Stimulated activated CD8-positive, alpha-beta memory T cell treated with anti-CD3 and anti-CD28 coated beads, Interleukin-15, amount 100 ng/mL, for 24 hours (primary cell): ENCODE measurements at regions not wholly inside any gene's neighbourhood (a gene's known extent, or its start where the extent isn't known, plus 50 kb on each side); places are given as distances from the start of the nearest gene placed in this dataset.

ENCODE experiments used
- DNase-seq: peaks from one replicate; pipeline ENCODE4 v3.0.0-alpha.2; 2020; ENCODE audit warnings: low read depth

DNA sequence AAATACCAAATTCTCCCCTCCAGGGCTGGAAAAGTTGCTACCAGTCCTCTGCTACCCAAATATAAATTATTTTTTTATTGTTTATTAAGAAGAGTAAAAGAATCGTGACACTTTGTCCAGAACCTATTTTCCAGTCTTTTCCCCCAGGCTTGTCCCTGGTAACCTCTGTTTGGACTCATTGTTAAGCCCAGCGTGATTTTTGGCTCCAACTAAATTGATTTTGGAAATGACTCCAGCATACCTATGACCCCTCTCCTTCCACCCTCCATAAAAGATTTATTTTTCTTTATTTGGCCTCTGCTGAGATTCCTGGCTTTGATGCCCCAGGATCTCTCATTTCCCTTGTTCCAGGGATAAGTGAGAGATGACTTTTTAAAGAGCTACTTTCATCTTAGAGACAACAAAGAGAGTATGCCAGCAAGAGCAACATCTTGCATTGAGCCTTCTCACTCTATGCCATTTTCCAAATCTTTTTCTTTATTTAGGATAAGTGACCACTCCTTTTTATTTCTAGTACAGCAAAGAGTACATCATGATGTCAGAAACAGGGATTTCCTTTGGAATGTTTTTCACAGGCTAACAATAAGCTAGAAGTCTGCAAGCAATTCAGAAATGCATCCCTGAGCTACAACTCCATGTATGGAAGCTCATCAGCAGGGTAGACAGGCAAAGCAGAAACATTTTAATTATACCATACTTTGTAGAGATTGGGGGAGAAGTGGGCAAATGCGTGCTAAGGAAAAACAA lies 75.8 kb downstream of the DAD1 start:
- DNase-seq = no peak

DNA sequence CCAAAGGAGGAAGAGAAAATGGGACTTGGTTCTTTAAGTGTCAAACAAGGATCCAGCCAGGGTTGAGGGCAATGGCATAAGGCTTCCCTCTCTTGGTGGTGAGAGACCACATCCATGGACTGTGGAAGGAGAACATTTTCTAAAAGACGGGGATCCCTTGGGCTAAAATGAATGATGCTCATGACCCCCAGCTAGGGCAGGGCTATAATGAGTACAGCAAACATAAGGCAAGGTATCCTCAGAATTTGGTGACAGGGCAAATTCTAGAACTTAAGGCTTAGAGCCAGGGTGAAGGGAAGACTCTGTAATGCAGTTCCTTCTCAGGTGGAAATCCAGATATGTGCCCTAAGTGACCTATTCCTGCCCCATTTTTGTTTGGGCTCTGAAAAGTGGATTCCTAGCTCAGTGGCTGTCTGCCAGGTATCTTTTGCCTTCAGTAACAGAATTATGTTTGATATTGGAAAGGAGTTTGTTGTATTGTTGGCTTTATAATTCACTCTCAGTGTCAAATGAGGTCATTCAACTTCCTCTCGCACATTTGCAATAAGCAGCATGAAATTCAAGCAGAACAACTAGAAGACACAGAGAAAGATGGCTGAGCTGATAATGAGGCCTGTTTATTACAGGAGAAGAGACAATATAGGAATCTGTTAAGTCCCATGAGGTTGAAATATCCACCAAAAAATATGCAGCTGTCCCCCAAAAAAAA lies 76.8 kb downstream of the DAD1 start:
- DNase-seq = no peak

DNA sequence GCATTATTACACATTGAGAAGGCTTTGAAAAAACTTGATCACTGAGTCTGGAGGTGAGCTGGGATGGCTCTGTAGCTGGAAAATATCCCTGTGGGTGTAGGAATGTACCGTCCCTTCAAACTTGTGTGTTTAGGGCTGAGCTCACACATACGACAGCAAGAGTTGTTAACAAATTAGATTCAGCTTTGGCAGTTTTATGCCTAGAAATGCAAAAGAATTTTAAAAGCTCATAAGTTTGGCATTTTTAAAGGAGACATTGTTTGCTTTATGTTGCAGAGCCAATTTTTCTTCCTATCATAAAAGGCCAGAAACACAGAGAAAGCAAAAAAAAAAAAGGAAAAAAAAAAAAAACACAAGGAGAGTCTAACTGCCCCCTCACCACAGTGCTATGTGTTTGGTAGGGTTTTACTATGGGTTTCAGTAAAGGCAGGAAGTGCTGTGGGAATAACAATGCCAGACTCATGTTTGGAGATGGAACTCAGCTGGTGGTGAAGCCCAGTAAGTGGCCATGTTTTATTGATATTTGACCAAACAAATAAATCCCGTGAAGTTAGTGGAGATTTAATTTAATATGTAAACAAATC lies 78.4 kb downstream of the DAD1 start:
- no peak for DNase-seq

DNA sequence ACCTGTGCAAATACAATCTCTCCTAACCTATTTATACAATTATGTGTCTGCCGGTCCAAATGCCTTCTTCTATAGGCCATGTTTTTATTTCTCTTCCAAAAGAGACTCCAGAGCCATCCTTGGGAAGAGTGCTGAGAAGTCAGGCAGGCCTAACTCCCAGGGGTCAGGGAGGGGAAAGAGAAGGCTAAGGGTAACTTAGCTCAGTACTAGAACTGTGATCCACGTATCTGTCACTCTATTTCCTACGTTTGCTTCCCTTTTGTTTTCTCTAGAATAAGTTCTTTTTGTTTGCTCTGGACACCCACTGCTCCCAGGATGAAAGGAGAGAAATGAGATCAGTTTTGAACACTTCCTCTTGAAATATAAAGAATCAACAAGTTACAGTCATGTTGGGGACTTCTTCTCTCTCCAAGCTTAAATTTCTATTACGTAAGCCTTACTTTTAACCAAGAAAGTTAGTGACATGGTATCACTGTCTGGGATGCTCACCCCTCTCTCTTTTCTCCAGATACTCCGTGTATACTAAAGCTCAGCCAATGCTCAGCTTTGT lies 79.2 kb downstream of the DAD1 start:
- no peak for DNase-seq

DNA sequence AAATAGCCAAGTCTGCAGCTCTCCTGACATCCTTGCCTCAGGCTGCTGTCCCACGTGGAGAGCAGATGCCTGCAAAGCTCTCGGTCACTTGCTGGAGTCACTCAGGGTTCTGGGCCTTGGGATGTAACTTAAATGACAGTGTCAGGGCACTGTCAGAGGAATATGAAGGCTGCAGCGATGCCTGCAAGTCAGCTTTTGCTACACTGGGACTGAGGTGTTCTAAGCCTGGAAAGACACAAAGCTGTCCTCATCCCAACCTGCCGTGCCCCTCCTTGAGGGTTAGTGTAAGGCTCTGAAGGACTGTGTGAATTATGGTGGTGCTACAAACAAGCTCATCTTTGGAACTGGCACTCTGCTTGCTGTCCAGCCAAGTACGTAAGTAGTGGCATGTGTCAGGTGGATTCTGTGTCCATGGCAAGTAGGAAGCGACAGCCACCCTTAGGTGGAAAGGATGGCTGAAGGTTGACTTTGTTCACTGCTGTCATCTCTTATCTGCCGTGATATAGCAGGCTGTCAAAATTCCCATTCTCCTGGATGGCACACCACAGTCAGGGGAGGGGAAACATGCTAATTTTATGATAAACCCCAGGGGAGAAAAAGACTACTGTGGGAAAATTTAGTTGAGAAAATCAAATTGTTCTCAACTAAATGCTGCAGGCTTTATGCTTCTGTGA lies 79.9 kb downstream of the DAD1 start:
- no peak for DNase-seq

DNA sequence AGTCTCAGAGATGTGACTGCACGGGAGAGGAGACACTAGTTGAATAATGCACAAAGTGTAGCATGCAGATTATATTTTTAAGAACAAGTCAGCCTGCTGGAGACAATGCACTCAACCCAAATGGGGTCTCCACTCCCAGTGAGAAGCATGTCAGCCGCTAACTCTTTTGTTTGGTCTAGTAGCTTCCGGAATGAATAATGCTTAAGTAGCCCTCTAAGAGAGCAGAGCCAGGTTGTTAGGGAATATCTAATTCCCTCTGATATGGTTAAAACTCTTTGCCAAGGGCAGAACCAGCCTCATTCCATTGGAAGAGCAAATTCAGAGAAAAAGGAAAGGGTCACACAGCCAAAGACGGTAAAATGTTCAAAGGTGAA lies 80.4 kb downstream of the DAD1 start:
- no peak for DNase-seq

DNA sequence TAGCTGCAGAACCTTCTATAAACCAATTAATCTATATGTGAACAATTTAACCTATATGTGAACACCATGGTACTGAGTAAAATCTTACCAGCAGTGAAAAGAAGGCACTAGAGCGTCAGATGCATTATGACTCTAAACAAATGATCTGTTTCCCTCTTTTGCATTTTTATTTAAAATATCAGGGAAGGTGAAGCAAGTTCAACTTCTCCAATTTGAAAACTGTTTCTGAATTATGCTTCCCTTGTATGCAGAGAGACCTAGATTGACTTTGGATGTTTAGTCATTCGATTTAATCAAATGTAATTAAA lies 80.9 kb downstream of the DAD1 start:
- no peak for DNase-seq

DNA sequence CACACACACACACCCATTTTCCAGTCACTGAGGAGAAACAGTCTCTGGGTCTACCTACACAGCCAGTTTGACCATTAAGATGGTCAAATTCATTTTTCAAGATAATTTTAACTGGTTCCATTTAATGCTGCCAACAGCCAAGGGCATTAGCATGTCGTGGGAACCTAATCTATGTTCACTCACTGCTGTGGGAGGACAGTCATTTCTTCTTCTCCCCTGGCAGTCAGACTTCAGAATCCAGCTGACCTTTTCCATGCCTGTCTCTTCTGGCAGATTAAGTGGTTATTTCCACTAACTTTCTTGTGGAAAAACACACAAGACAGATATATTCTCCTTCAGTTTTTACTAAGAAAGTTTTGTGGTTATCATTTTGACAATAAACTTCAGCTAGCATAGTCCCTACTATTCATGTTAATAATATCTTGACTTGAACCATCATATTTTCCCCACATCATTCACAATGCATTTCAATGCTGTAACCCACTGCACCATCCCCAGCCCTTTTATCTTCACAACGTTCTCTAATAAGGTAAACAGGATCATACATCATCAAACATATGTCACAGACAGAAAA lies 82.2 kb downstream of the DAD1 start:
- DNase-seq = no peak

DNA sequence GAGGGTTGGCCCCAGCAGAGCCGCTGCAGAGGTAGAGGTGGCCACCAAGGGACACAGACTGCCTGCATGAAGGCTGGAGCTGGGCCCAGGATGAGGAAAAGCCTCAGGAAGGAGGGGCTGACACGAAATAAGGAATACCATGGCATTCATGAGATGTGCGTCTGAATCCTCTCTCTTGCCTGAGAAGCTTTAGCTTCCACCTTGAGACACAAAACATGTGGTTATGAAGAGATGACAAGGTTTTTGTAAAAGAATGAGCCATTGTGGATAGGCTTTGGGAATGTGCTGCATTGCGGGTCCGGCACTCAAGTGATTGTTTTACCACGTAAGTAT lies 82.7 kb downstream of the DAD1 start:
- no peak for DNase-seq

DNA sequence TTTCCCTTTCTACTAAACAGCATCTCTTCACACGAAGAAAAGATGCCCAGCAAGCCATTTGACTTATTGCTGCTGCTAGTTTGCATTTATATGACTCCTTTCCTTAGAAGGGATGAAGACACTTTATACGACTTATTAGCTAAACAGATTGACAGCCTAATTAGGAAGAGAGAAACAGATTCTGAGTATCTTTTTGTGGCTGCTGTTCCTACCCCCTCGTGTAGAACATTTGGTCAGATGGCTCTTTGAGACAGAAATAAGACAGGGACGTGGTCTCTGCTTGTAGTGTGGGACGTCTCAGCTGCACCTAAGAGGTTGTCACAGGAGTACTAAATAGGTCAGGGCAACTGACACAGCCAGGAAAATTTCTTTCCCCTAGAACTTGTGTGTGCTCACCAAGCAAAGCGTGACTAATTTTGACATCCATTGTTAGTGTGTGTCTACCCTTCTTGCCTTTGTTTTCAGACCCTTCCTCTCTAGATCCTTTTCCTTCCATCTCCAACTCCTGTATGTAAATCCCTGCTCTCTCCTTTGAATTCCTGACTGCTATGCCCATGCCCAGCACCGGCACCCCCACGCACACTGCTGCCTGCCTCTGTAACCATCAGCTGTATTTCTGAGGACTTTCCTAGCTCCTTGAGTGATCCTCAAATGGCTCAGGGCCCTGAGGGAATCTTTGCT lies 83.2 kb downstream of the DAD1 start:
- DNase-seq = no peak

DNA sequence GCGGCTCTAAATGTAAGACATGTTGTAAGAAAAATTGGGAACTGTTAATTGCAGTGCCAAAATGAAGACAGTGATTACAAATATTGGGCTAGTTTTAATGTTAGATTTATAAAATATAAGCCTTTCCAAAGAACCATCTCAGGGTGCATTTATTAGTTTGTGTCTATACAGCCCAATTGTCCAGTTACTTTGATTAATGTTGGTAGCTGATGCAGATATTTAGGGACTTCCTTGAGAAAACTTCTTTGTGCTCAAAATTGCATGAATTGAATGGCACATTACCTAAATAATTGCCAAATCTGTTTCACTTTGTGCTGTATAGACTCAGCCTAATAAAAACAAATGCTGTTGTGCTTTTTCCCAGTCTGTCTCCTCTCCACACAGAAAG lies 83.7 kb downstream of the DAD1 start:
- DNase-seq = no peak

DNA sequence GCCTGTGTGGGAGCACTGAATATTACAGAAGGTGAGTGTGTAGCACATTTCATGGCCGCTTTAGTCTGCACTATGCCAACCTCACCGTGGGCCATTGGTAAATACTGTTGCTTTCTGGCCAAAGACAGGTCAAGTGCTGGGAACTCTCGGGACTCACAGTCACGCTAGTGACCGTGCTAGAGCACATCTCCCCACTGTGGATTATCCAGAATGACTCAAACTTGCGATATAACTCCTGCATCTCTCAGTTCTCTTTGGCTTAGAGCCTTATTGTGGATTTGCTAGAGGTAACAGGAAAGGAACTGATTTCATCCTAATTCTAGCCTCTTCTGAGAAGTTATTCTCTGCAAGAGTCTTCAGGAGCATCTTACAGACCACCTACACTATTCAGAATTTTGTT lies 86.5 kb downstream of the DAD1 start:
- no peak for DNase-seq

DNA sequence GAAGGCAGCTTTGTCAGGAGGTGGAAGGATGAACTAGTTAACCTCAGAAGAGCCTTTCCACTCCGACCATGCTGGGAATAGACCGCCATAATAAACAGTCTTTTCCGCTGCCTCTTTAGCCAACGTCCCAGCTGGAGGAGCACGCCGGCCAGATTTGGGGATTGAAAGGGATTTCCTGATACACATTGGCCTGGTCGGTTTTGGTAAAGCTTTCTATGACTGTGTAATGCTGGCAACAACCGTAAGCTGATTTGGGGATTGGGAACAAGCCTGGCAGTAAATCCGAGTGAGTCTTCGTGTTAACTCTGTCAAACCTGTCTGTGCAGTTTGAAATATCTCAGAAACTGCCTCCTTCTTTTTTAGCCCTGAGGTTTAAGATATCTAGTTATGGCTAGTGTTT lies 87.0 kb downstream of the DAD1 start:
- no peak for DNase-seq

DNA sequence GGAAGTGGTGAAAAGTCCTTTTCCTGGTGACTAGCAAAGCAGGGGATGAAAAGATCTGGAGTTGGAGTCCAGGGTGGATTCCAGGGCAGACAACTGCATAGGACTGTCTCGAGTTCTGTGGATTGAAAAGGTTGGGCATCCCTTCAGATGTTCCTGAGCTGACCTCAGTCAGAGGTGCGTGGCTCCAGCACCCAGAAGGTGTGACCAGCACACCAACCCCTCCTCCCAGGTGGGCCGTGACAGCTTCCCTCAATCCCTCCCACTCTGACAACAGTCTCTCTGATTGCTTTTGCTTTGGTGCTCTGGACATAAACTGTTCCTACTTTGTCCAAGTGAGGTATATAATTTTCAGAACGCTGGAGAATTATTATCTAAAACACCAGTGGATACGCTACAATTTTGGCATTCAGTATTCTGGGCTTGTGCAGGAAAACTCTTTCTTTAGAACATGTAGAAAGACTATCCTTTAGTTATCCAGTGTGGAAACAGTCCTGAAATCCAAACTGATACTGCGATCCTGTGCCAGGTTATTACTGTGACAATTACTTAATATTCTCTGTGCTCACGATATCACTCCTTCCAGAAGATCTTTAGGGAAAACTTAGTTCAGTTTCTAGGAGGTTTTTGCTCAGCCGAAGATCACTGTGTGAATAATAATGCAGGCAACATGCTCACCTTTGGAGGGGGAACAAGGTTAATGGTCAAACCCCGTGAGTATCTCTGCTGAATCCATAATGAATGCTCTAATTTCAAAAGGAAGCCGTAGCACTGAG lies 87.9 kb downstream of the DAD1 start:
- DNase-seq = no peak

DNA sequence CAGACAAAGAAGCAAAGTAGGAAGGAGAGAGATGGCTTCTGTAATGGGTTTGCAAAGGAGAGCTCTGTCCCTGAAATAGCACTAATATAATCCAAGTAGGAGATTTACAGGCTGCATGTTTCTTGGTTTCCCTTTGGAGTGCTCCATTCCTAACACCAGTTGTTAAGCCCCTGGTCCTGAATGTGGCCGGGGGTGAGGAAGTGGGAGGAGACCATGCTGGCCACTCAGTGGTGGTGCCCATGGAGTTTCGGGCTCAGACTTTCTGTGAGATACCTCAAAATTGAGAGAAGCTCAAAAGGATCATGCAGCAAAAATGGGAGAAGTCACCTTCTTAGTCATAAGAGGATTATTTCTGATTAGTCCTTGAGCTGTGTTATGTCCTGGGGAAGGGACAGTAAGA lies 88.5 kb downstream of the DAD1 start:
- no peak for DNase-seq

DNA sequence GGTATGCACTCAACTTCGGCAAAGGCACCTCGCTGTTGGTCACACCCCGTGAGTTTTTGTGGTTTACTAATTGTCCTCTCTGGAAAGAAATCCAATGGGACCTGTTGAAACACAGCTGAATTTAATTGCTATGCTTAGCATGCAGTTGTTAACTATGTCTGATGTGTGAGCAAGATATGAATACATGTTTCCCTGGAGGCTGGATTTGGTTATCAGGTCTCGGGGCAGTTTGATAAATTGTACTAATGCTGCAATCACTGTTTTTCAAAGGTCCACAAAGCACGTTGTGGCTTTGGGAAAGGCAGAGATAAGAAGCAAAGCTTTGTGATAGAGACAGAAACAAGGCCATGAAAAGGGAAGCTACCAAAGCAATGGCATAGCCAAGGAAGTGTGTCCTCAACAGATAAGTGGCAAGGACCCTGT lies 91.3 kb downstream of the DAD1 start:
- DNase-seq = no peak

DNA sequence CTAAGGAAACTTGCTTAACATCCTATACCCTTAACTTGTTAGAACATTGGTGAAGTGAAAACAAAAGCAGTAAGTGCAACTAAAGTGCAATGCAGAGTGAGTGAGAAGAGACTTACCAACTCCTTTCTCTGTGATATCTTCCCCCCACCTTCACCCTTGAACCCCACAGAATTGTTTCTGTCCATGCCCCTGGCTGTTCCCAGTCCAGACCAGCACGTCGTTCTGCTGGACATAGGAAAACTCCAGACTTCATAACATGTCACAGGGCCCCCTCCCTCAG lies 91.9 kb downstream of the DAD1 start:
- DNase-seq = no peak

DNA sequence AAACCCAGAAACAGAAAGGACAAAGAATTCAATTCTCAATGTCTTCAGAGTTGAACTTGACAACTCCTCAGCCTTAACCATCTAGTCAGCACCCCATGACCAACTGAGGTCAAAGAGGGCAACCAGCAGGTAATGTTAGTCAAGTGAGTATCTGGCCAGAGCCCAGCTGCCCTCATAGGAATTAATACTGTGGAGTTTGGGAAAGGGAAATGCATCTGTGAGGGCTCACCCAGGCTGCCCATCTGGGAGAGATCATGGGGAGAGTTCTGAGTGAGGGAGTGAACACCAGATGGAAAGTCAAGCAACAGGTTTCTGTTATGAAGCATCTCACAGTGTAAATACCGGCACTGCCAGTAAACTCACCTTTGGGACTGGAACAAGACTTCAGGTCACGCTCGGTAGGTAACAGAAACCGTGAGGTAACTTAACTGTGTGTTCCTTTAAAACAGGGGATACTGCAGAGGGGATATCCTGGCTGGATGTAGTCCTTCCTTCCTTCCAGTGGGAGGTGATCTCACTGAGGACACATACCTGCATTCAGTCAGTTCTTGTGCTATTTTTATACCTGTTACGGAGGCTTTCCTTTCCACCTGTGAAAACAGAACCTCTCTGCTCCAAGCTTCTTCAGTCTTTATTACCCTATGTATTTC lies 94.4 kb downstream of the DAD1 start:
- DNase-seq = no peak

DNA sequence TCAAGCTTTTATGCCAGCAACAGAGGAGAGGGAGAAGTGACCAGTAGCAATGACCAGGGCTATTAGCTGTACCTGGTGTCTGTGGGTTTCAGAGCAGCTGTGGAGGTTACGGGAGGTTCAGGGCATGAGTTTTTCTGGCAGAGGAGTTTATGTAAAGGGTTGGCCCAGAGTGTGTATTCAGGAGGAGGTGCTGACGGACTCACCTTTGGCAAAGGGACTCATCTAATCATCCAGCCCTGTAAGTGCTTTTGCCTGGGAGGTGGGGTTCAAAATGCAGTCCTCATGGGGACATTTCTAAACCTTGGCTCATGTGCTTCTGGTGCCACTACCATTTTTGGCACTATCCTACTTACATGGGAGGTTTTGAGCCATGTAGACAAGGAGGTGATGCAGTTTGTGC lies 95.3 kb downstream of the DAD1 start:
- no peak for DNase-seq

DNA sequence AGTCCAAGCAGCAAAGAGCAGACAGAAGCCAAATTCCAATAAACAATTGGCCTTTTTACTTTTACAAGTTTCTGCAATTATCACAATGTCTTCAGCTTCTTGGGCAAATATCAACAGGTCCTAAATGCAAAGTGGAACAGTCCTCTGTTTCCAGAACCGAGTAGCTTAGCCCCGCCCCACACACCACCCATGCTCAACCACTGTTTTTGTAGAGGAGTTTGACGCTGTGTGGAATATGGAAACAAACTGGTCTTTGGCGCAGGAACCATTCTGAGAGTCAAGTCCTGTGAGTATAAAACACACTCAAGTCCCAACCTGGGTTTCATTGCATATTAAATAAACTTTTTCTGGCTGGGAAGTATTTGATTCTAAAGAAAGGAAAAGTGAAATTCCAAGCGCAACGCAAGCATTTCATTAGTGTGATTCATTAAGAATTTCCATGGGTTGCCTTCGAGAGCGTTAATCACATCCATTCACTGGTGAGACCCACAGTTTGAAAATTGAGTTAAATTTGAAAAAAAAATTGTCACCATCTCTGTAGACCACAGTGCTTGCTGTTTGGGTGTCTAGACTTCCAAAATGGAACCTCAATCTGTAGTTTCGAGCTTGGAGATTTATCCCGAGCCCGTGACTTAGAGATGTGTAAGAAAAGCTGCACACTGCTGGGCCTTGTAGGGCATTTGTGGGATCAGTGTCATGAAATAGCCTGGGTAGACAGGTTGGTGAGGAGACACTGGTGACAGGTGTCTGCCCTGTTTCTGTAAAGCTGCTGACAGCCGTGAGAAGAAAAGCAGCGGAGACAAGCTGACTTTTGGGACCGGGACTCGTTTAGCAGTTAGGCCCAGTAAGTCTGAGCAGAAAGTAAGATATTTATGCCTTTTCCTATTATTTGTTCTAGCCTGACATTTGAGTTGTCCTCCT lies 96.1 kb downstream of the DAD1 start:
- no peak for DNase-seq
